RWPE1 (cell line): ENCODE measurements at regions not wholly inside any gene's neighbourhood (a gene's known extent, or its start where the extent isn't known, plus 50 kb on each side); places are given as distances from the start of the nearest gene placed in this dataset.

Experiments
- CTCF ChIA-PET: fragments of 350-600 bp; sonication (Branson Sonifier 250); formaldehyde crosslinking; extraction: SDS; loops from one replicate; lab custom pipeline; 2021; lab: Yijun Ruan, JAX
- POLR2A ChIA-PET: fragments of 400-600 bp; formaldehyde crosslinking; extraction: SDS; loops from one replicate; lab custom pipeline; 2020; ENCODE audit warnings: antibody characterized with exemption; ENCODE audit not compliant: low non-redundant PET; lab: Yijun Ruan, JAX
- DNase-seq: peaks from one replicate; pipeline ENCODE4 v3.0.0; 2012; ENCODE audit warnings: low spot score
- H3K27ac ChIP-seq: fragments of 450-650 bp; 2 replicates; pipeline ENCODE4 v1.5.1; 2017
- TF ChIP-seq, protein P1 (sequence below): fragments of 450-650 bp; conservative IDR thresholded peaks from 2 replicates; pipeline ENCODE4 v1.5.1; 2017; ENCODE audit warnings: low read depth, mild to moderate bottlenecking

- CTCF ChIA-PET = no interaction called here
- POLR2A ChIA-PET = no interaction called here
- H3K27ac ChIP-seq = no peak overlapping the region
Measured at GRCh38 chr4:63493265-63493664, 916.0 kb downstream of the TECRL start.

GRCh38 chr4:63492515-63492914 is 916.7 kb downstream of the TECRL start:
- CTCF ChIA-PET = no interaction called here
- TF ChIP-seq, protein P1, sequence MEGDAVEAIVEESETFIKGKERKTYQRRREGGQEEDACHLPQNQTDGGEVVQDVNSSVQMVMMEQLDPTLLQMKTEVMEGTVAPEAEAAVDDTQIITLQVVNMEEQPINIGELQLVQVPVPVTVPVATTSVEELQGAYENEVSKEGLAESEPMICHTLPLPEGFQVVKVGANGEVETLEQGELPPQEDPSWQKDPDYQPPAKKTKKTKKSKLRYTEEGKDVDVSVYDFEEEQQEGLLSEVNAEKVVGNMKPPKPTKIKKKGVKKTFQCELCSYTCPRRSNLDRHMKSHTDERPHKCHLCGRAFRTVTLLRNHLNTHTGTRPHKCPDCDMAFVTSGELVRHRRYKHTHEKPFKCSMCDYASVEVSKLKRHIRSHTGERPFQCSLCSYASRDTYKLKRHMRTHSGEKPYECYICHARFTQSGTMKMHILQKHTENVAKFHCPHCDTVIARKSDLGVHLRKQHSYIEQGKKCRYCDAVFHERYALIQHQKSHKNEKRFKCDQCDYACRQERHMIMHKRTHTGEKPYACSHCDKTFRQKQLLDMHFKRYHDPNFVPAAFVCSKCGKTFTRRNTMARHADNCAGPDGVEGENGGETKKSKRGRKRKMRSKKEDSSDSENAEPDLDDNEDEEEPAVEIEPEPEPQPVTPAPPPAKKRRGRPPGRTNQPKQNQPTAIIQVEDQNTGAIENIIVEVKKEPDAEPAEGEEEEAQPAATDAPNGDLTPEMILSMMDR = no peak
- H3K27ac ChIP-seq = no peak overlapping the region
- DNase-seq = no peak
- POLR2A ChIA-PET = no interaction called here

More at GRCh38 chr4:63493265-63493664, 916.0 kb downstream of the TECRL start:
- TF ChIP-seq, protein P1 = no peak
- no peak for DNase-seq

GRCh38 chr4:63464393-63464792 is 944.9 kb downstream of the TECRL start:
- ChIA-PET POLR2A (no interaction called here), CTCF (no interaction called here)
- DNase-seq = no peak
- TF ChIP-seq, protein P1 = no peak
- no peak overlapping the region for H3K27ac ChIP-seq

DNA sequence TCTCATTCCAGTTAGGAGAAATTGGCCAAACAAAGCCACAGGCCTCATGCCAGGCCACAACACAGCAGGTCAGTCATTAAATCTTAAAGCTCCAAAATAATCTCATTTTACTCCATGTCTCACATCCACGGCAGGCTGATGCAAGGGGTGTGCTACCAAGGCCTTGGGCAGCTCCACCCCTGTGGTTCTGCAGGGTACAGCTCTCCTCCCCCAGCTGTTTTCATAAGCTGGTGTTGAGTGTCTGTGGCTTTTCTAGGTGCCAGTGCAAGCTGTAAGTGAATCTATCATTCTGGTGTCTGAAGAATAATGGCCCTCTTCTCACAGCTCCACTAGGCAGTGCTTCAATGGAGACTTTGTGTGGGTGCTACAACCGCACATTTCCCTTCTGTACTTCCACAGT is 949.2 kb downstream of the TECRL start:
- TF ChIP-seq, protein P1 = no peak
- H3K27ac ChIP-seq = no peak overlapping the region
- ChIA-PET CTCF (no interaction called here), POLR2A (no interaction called here)
- DNase-seq = no peak

DNA sequence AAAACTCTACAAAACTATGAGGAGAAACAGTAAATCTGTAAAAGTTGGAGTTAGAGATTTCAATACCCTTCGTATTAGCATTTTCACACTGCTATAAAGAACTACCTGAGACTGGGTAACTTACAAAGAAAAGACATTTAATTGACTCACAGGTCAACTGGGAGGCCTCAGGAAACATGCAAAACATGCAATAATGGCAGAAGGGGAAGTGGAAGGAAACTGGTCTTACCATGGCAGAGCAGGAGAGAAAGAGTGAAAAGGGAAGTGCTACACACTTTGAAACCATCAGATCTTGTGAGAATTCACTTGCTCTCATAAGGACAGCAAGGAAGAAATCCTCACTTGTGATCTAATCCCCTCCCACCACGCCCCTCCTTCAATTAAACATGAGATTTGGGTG is 949.9 kb downstream of the TECRL start:
- H3K27ac ChIP-seq = no peak overlapping the region
- no peak for DNase-seq
- CTCF ChIA-PET = no interaction called here
- POLR2A ChIA-PET = no interaction called here
- TF ChIP-seq, protein P1 = no peak

DNA sequence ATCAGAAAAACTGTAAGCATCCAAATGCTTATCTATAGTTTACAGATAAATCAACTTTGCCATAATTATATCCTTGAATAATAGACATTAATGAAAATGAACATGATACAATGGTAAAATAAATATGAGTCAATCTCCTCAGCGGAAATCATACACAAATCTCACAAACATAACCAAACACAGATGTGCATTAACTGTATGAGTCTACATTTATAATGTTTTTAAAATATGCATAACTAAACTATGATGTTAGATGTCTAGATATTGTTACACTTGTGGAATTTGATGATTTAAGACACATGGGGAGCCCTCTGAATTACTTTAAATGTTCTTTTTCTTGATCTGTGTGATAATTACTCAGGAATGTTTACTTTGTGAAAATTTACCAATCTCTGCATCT is 951.2 kb downstream of the TECRL start:
- no peak overlapping the region for H3K27ac ChIP-seq
- no peak for DNase-seq
- ChIA-PET CTCF (no interaction called here), POLR2A (no interaction called here)
- TF ChIP-seq, protein P1 = no peak

- POLR2A ChIA-PET = no interaction called here
- TF ChIP-seq, protein P1 = no peak
- DNase-seq = no peak
- CTCF ChIA-PET = no interaction called here
- no peak overlapping the region for H3K27ac ChIP-seq
Measured at GRCh38 chr4:63440236-63440635, 969.0 kb downstream of the TECRL start.
